GM18870 (cell line): ENCODE measurements at regions not wholly inside any gene's neighbourhood (a gene's known extent, or its start where the extent isn't known, plus 50 kb on each side); places are given as distances from the start of the nearest gene placed in this dataset.
"Not testable (repeated sequence)": the region's sequence is repeated elsewhere in the genome, so short reads cannot be mapped to it uniquely, and the experiment has no call there.

Experiments used
- ATAC-seq: cut with Tn5 transposase; IDR thresholded peaks from one replicate; pipeline ENCODE4 v1.9.1; 2021; ENCODE audit warnings: moderate library complexity; ENCODE audit not compliant: unreplicated experiment

DNA sequence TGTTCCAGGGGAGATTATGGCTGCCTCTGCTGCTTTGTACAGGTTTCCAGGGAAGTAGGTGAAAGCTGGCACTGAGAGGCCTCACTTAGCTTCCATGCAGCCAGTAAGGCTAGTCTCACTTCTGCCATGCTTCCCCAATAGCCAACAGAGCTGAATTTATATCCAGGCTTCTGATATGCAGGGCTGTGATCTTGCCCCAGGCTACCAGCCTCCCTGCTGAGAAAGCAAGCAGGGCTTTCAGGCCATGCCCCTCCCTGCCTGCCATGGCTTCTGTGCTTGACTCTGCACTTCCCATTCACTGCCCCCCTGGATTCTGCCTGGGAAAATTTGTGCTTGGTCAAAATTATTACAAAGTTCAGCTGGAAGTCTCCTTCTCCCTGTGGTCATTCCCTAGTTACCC, 302.1 kb upstream of the FBXO33 start:
- no peak for ATAC-seq

- peak; percentile 63 for ATAC-seq
Observed at GRCh38 chr14:39733741-39734140, 301.5 kb upstream of the FBXO33 start.

DNA sequence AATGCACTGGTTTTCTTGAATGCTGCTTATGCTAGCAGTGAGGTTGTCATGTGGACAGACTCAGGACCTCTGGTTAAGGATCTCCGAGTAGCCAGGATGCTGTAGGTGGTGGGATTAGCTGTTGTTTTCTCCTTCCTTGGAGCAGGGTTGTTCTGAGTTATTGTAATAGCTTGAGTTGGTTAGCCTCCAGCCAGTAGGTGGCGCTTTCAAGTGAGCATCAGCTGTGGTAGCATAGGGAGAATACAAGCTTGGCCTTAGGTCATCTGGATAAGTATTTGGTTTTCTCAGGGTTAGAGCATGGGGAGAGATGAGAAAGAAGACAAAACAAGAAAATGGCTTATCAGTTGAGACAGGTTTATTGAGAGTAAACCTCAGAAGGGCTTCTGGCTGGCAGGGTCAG, 299.7 kb upstream of the FBXO33 start:
- no peak for ATAC-seq

GRCh38 chr14:39726563-39726962, 294.3 kb upstream of the FBXO33 start:
- ATAC-seq: no peak

DNA sequence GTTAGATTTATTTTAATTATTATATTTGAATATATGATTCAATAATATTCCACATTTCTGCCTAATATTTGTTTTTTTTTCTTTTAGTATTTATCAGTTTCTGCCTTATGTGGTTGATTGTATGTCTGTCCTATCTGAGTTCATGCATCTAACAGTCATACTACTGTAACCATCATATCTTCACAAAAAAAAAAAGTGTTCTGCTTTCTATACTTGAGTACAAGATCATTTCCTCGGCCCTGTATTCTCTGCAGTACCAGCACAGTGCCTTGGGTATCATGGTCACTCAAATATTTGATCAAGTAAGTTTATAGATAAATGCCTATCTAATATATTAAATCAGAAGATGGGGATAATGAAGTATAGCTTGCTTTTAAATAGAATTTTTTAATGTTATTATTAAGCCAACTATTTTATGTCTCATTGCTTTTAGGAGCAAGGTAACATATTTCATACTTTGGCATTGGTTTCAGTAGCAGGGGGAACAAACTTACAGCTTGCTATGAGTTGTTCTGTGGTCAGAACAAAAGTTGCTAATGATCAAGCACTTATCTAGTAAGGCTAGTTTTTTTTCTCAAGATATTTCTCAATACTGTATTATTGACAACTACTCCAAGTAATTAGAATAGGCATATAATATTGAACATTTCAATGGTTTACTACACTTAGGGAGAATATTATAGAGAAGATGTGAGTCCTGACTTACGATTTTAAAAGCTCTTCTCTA, 290.5 kb upstream of the FBXO33 start:
- ATAC-seq: peak; percentile 48

- ATAC-seq: no peak
Observed at GRCh38 chr14:39716987-39717570, 284.8 kb upstream of the FBXO33 start.

- ATAC-seq: no peak
Observed at GRCh38 chr14:39712293-39712999, 280.2 kb upstream of the FBXO33 start.

DNA sequence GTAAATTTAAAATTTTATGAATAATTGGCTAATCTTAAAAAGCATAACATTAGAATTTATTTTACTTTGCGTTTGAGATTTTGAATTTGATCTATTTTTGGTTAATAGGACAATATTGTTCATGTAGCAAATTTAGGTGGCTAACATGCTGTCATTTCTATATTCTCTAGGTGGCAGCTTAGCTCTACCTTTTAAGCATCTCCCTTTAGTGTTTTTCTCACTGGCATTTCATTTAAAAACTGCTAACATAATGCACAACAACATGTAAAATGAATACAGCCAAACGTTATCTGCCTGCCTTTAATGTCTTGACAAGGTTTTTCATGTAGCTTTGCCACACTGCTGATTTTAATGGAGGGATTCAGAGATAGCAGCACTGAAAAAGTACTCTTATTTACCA, 272.4 kb upstream of the FBXO33 start:
- no peak for ATAC-seq

DNA sequence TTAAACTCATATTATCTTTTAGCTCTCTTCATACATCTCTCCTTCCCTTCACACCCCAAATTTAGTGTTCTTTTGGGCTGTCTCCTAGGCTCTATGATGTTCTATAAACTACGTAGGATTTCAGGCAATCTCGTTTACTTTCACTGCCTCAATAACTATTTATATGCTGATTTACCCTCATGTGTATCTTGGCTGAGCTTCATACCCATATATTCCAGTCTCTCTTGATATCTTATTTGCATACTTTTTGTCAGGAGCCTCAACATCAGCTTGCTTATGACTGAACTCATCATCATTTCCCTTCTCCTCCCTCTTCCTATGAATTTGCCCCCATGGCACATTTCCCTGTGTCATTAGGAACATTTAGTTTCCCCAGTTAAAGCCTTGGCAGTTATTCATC, 262.1 kb upstream of the FBXO33 start:
- no peak for ATAC-seq

DNA sequence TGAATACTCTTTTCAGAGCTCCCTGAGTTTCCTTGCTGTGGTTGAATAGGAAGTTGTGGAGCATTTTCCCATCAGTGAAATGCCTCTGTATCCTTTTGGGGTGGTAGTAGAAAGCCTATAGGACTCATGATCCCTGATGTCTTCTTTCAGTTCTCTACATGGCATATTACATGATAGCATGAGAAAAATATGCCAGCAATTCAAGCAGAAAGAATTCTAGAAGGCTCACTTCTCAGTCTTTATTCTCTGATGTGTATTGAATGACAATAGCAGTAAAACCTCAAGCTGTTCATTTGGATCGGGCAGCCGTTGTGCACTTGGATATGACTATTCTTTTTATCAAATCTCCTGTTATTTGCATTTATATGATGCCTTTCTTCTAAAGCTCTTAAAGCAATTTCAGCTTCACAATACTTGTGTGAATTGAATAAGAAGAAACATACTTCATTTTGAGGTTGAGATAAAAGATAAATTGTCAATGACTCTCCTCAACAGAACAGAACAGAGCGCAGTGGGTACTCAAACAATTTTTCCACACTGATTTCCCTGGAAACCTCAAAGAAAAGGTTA, 251.5 kb upstream of the FBXO33 start:
- ATAC-seq: no peak

- no peak for ATAC-seq
Observed at GRCh38 chr14:39682582-39682981, 250.3 kb upstream of the FBXO33 start.

GRCh38 chr14:39681782-39682399, 249.7 kb upstream of the FBXO33 start:
- ATAC-seq: no peak

GRCh38 chr14:39680777-39681176, 248.5 kb upstream of the FBXO33 start:
- peak; percentile 89 for ATAC-seq

GRCh38 chr14:39673734-39674133, 241.5 kb upstream of the FBXO33 start:
- ATAC-seq: no peak

- no peak for ATAC-seq
Observed at GRCh38 chr14:39673270-39673711, 241.1 kb upstream of the FBXO33 start.

DNA sequence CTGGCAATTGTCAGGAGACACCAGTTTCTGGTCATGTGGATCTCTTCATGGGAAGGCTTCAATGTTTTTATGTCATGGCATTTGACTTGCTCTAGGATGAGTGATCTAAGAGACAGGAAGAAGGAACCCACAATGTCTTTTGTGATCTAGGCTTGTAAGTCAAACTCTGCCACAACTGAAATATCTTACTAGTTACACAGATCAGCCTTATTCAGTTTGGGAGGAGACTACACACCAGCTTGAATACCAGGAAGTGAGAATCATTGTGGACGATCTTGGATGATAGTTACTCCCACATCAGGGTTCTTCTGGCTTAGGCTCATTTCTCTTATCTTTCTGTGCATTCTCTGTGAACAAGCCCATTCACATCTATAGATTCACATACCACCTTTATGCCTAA, 236.2 kb upstream of the FBXO33 start:
- no peak for ATAC-seq

- no peak for ATAC-seq
Observed at GRCh38 chr14:39666386-39666785, 234.2 kb upstream of the FBXO33 start.

DNA sequence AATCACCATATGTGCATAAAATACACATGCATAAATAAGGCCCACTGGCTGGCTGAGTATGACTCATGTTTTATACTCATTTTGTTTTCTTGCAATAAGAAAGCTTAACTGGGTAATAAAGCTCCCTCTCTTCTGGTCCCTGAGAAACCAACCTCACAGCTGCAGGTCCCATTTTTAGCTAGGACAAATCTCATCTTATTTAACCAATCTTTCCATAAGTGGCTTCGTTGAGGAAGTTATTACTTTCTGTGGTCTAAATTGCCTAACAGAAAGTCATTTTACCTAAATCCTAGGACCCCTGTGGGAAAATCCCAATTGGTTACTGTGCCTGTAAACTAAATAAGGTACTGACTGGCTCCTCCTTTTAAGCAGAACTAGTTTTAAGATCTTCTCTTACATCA, 232.8 kb upstream of the FBXO33 start:
- ATAC-seq: peak; percentile 79

DNA sequence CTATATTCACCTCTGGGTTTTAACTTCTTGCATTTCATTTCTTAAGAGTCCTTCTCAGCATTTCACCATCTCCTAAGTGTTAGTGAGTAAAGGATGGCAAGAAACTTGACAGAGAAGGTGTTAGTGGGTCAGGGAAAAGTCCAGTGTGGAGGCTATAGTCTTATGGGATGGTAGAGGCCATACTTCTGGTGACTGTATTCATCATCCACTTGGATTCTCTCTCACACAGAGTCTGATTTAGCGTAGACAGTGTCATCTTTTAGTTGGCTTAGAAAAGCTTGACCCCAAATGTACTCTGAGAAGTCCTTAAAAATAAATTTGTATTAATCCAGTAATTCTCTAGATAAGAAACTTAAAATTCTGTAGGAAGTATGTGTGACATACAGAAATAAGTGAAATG, 232.4 kb upstream of the FBXO33 start:
- ATAC-seq: peak; percentile 37

- peak; percentile 86 for ATAC-seq
Observed at GRCh38 chr14:39641224-39641623, 209.0 kb upstream of the FBXO33 start.

- ATAC-seq: not testable (repeated sequence)
Observed at GRCh38 chr14:39639009-39639408, 206.8 kb upstream of the FBXO33 start.
